Type B pancreatic cell (in vitro differentiated cells): ENCODE measurements at regions not wholly inside any gene's neighbourhood (a gene's known extent, or its start where the extent isn't known, plus 50 kb on each side); places are given as distances from the start of the nearest gene placed in this dataset.
"Not testable (repeated sequence)": the region's sequence is repeated elsewhere in the genome, so short reads cannot be mapped to it uniquely, and the experiment has no call there.

Experiments
- DNase-seq: peaks from one replicate; pipeline ENCODE4 v3.0.0; 2021; ENCODE audit warnings: mixed read lengths; ENCODE audit not compliant: unreplicated experiment; ENCODE audit errors: extremely low spot score
- H3K27ac Mint-ChIP-seq: 2 replicates; pipeline ENCODE4 v1.8.0; 2021; ENCODE audit warnings: mild to moderate bottlenecking, mixed read lengths
- H3K27me3 Mint-ChIP-seq: 2 replicates; pipeline ENCODE4 v1.8.0; 2021; ENCODE audit warnings: mixed read lengths
- H3K36me3 Mint-ChIP-seq: 2 replicates; pipeline ENCODE4 v1.8.0; 2021; ENCODE audit warnings: mixed read lengths
- H3K4me1 Mint-ChIP-seq: one replicate; pipeline ENCODE4 v1.8.0; 2021; ENCODE audit warnings: mixed read lengths; ENCODE audit not compliant: unreplicated experiment
- H3K4me3 Mint-ChIP-seq: 2 replicates; pipeline ENCODE4 v1.8.0; 2021; ENCODE audit warnings: mild to moderate bottlenecking, mixed read lengths
- H3K9me3 Mint-ChIP-seq: 2 replicates; pipeline ENCODE4 v1.8.0; 2021; ENCODE audit warnings: mixed read lengths
- CTCF ChIP-seq: fragments of 200-600 bp; sonication (generic); conservative IDR thresholded peaks from 2 replicates; pipeline ENCODE4 v1.5.0; 2021; ENCODE audit warnings: antibody characterized with exemption, mild to moderate bottlenecking

DNA sequence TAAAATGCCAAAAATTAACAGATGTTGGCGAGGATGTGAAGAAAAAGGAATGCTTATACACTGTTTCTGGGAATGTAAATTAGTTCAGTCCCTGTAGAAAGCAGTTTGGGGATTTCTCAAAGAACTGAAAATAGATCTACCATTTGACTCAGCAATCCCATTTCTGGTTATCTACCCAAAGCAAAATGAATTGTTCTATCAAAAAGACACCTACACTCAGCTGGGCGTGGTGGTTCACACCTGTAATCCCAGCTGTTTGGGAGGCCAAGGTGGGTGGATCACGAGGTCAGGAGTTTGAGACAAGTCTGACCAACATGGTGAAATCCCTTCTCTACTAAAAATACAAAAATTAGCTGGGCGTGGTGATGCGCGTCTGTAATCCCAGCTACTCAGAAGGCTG lies 279.3 kb upstream of the PDE3A start:
- DNase-seq: no peak
- Mint-ChIP-seq H3K27me3 (no peaks in the 10 kb centered on the region), H3K36me3 (no peaks in the 10 kb centered on the region), H3K9me3 (no peaks in the 10 kb centered on the region), H3K4me1 (no peaks in the 10 kb centered on the region), H3K4me3 (no peak overlapping the region), H3K27ac (no peak overlapping the region)
- no peak for TF ChIP-seq CTCF

DNA sequence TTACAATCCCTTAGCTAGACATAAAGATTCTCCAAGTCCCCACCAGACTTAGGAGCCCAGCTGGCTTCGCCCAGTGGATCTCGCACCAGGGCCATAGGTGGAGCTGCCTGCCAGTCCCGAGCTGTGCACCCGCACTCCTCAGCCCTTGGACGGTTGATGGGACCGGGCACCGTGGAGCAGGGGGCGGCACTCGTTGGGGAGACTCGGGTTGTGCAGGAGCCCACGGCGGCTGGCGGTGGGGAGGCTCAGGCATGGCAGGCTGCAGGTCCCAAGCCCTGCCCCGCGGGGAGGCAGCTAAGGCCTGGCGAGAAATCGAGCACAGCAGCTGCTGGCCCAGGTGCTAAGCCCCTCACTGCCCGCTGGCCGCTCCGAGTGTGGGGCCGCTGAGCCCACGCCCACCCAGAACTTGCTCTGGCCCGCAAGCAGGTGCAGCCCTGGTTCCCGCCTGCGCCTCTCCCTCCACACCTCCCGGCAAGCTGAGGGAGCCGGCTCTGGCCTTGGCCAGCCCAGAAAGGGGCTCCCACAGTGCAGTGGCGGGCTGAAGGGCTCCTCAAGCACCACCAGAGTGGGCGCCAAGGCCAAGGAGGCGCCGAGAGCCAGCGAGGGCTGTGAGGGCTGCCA lies 275.0 kb upstream of the PDE3A start:
- not testable (repeated sequence) for H3K36me3 Mint-ChIP-seq, DNase-seq, H3K27ac Mint-ChIP-seq, H3K4me1 Mint-ChIP-seq, H3K4me3 Mint-ChIP-seq, H3K9me3 Mint-ChIP-seq
- peaks cover 15% of the 10 kb centered on the region for H3K27me3 Mint-ChIP-seq

DNA sequence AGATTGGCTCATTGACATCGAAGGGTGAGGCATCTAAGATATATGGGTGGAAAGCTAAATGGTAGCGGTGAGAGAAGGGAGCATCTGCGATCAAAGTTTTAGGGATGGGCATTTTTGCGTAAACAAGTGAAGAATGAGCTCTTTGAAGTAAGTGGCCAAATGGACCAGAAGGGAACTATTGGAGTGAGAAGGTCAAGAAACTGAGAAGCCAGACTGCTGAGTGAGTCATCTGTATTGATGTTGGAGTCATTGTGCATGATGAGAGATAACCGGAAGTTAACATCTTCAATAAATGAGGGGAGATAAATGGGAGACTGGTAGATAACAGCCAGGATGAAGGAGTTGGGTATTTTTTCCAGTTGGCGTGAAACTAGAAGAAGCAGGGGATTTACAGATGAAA lies 271.9 kb upstream of the PDE3A start:
- DNase-seq: no peak
- no peaks in the 10 kb centered on the region for H3K36me3 Mint-ChIP-seq
- H3K27me3 Mint-ChIP-seq: peaks cover 15% of the 10 kb centered on the region
- TF ChIP-seq CTCF: no peak
- H3K4me1 Mint-ChIP-seq: no peaks in the 10 kb centered on the region
- H3K4me3 Mint-ChIP-seq: no peak overlapping the region
- H3K9me3 Mint-ChIP-seq: no peaks in the 10 kb centered on the region
- no peak overlapping the region for H3K27ac Mint-ChIP-seq

DNA sequence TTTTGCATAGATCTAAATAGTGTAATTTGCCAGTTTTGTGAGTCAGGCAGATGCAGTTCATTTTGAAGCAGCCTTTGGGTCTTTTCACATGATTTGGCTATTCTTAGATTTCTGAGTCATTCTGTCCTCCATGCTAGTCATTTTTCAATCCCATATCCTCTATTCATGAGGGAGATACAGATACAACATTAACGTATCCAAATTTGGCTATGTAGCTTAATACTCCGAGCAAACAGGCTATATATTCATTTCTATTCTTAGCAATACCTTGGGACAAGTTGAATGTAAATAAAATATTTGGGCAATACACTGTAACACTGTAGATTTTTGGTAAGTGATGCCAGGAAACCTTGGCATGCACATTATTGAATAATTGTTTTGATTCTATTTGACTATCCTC lies 270.7 kb upstream of the PDE3A start:
- no peak for TF ChIP-seq CTCF
- Mint-ChIP-seq H3K4me3 (no peak overlapping the region), H3K36me3 (no peaks in the 10 kb centered on the region), H3K4me1 (no peaks in the 10 kb centered on the region), H3K27me3 (peaks cover 15% of the 10 kb centered on the region), H3K27ac (no peak overlapping the region), H3K9me3 (no peaks in the 10 kb centered on the region)
- no peak for DNase-seq

GRCh38 chr12:20099395-20100183 lies 268.7 kb upstream of the PDE3A start:
- no peak for TF ChIP-seq CTCF
- no peaks in the 10 kb centered on the region for H3K4me1 Mint-ChIP-seq
- H3K27ac Mint-ChIP-seq: no peak overlapping the region
- no peak overlapping the region for H3K4me3 Mint-ChIP-seq
- H3K9me3 Mint-ChIP-seq: no peaks in the 10 kb centered on the region
- DNase-seq: no peak
- H3K36me3 Mint-ChIP-seq: no peaks in the 10 kb centered on the region
- peaks cover 15% of the 10 kb centered on the region for H3K27me3 Mint-ChIP-seq

GRCh38 chr12:20101046-20101445 lies 267.3 kb upstream of the PDE3A start:
- H3K27me3 Mint-ChIP-seq: peaks cover 15% of the 10 kb centered on the region
- H3K4me3 Mint-ChIP-seq: no peak overlapping the region
- H3K4me1 Mint-ChIP-seq: no peaks in the 10 kb centered on the region
- TF ChIP-seq CTCF: no peak
- no peak for DNase-seq
- H3K36me3 Mint-ChIP-seq: no peaks in the 10 kb centered on the region
- H3K9me3 Mint-ChIP-seq: no peaks in the 10 kb centered on the region
- H3K27ac Mint-ChIP-seq: no peak overlapping the region
